ENCODE measurements at regions not wholly inside any gene's neighbourhood (a gene's known extent, or its start where the extent isn't known, plus 50 kb on each side); places are given as distances from the start of the nearest gene placed in this dataset.
"Not testable (repeated sequence)": the region's sequence is repeated elsewhere in the genome, so short reads cannot be mapped to it uniquely, and the experiment has no call there.

DNA sequence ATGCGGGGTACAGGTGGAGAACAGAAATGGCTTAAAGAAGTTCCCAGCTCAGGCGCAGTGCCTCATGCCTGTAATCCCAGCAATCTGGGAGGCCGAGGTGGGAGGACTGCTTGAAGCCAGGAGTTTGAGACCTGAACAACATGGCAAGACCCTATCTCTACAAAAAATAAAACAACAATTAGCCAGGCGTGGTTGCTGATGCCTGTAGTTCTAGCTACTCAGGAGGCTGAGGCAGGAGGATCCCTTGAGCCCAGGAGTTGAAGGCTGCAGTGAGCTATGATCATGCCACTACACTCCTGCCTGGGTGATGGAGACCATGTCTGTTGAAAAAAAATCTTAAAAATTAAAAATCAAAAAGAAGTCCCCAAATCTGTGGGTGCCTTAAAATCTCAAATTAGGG is 228.3 kb upstream of the WSB1 start:
- DNase-seq (ENCODE audit: low spot score), result no peak

DNA sequence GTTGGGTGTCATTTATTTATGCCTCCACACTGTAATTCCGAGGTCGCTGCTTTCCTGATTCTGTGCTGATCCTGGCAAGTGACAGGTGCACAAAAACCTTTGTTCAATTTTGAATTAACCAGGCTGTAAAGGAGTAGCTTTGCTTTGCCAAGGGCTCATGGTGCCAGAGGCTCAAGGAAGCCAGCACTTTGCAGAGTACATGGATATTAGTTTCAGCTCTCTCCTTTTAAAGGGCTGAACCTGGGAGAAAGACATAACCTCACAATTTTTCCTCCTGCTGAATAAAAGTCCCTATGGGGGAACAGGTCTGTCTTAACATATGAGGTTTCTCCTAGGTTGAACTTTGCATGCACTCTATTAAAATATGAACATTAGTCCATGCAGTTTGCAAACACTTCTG is 227.6 kb upstream of the WSB1 start:
- DNase-seq (ENCODE audit: low spot score), result no peak

DNA sequence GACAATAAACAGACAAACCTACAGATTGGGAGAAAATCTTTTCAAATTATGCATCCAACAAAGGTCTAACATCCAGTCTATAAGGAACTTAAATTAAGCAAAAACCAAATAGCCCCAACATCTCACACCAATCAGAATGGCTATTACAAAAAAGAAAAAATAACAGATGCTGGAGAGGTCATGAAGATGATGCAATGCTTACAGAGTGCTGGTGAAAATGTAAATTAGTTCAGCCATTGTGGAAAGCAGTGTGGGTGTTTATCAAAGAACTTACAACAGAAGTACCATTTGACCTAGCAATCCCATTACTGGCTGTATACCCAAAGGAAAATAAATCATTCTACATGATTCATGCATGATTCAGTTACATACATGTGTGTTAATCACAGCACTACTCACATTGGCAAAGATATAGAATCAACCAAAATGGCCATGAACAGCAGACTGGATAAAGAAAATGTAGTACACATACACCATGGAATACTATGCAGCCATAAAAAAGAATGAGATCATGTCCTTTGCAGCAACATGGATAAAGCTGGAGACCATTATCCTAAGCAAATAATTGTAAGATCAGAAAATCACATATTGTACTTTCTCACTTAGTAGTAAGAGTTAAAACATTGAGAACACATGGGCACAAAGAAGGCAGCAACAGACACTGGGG is 223.9 kb upstream of the WSB1 start:
- no peak for DNase-seq (ENCODE audit: low spot score)

DNA sequence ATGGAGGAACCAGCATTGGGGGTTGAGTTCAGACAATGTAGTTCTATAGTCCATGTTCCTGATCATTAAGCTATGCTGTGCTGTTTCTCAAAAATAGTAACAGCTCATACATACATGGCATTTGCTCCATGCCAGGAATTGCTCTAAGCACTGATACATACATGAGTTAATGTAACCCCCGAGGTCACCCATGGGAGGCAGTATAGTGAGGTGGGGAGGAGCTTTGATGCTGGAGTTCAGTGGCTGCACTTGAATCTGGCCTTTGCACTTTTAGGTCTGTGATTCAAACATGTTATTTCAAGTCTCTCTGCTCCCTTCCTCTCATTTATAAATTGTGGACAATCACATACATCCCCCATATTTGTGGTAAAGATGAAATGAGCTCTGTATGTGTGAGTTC is 223.1 kb upstream of the WSB1 start:
- no peak for DNase-seq (ENCODE audit: low spot score)

DNA sequence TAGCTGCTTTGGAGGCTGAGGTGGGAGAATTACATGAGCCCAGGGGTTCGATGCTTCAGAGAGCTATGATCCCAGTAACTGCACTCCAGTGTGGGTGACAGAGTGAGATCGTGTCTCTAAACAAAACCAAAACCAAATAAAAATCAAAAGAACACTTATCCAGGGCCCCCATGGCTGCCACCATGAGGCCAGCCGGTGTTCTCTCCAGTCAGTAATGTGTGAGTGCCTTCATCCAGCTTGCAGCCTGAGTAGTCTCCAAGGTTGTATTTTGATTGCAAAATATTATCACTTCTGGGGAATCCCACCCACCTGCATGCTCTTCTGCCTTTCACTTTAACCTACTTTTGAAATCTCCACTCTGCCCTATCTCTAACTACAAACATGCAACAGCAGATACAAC is 221.0 kb upstream of the WSB1 start:
- no peak for DNase-seq (ENCODE audit: low spot score)

DNA sequence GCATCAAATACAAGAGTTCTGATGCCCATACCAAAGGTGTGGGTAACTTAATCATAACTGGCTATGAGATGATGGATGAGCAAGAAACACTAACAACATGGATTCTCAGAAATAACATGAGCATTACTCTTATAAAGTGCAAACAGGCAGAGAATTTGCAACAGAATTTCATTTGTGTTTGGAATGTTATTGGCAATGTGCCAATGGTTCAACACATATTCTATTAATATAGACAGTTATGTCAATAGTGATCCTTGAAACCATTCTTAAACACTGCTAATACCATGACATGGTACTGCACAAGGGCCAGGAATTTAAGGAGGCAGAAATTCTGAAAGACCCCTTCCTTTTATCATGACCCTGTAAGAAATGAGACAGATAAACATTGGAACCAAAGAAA is 217.1 kb upstream of the WSB1 start:
- DNase-seq (ENCODE audit: low spot score), result no peak

DNA sequence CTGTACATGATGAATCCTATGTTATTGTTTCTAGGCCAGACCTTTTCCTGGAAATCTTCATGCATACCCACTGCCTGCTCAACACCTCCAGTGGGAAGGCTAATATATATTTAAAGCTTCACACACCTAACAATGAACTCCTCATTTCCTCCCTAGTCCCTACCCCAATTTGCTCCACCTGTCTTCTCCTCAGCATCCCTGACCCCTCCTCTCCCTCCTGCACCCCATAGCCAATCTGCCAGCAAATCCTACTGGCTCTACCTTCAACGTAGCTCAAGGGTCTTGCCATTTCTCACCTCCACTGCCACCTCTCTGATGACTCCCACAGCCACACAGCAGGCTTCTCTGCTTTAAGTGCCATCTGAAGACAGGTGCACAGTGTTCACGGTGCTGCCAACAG is 215.6 kb upstream of the WSB1 start:
- DNase-seq (ENCODE audit: low spot score), result no peak

DNA sequence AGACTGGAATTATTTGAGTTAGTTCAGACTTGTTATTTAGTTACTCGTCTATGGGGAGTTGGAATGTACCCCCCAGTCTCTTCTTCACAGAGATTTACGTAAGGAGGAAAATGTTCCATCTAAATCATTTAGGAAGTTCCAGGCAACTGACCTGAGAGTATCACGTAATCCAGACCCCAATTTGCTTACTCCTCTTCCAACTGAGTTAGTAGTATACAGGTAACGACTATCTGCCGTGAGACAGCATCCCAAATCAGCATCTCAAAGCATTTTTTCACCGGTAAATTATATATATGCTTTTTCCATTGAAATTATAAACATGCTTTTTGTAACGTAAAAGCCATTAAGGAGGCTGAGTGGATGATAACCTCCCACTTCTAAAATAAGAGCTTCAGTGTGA is 214.3 kb upstream of the WSB1 start:
- no peak for DNase-seq (ENCODE audit: low spot score)

DNA sequence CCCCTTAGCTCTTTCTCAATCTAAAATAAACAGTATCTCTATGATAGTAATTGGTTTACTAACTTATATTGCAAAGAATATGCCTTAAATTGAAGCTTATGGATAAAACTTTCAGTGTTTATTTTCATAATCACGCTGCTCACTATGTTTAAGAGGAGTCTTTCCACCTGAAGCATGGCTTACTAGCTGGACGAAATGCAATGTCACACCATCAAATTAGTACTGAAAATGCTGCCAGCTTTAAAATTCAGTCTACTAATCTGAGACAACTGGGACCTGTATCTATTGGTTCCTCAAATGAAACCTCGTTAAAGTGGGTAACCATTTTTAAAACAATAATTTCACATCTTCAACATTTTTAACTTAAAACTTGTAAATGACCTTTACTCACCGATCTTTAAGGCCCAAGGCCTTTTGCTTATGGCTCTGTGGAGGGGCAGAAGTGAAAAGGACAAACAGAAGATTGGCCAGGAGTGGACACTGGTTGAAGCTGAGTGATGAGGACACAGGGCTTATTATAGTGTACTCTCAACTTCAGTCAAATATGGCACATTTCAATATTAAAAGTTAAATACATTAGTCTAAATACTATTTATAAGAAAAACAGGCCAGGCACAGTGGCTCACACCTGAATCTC is 212.8 kb upstream of the WSB1 start:
- no peak for DNase-seq (ENCODE audit: low spot score)

DNA sequence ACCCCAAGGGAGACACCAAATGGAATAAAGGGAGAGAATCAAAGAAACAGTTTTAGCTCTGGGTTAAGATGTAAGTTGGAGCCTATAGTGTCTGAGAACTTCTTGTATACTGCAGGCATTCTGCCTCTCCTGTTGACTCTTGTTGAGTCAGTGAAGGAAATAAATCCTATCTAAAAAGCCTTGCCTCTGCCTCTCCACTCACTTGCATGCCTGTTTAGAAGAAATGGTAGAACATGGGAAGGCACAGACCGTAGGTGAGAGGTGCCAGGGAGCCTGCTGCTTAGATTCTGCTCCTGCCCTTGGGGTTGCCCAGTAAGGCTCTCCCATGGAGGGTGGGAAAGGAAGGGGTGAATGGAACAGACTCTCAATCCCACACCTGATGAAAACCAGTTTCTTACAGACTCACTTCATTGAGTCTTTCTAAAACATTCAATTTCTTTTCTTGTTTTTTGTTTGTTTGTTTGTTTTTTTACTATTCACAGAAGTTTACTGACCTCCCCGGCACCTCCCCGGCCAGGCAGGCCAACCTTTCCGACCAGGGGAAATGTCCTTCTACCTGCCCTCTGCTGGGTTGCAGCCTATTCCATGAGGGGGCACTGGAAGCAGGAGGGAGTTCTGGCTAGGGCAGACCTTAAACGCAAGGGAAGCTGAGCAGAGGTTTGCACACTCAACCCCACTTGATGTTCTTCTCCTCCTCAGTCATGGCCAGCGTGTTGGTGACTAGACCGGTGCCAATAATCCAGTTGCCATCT is 211.7 kb upstream of the WSB1 start:
- DNase-seq (ENCODE audit: low spot score), result no peak

DNA sequence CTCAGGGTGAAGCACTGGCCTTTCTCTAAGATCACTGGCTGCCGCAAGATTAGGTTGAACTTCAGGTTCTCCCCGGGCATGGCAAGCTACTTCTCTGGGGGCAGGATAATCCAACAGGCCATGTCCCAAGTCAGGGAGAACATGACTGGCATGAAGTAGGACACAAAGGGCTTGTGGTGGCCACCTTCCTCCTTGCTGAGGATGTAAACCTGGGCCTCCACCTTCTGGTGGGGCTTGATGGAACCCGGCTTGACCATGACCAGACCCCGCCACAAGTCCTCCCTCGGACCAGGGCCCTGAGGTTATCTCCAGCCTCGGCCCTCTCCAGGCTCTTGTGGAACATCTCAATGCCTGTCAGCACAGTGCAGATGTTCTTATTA is 211.1 kb upstream of the WSB1 start:
- DNase-seq (ENCODE audit: low spot score), result no peak

DNA sequence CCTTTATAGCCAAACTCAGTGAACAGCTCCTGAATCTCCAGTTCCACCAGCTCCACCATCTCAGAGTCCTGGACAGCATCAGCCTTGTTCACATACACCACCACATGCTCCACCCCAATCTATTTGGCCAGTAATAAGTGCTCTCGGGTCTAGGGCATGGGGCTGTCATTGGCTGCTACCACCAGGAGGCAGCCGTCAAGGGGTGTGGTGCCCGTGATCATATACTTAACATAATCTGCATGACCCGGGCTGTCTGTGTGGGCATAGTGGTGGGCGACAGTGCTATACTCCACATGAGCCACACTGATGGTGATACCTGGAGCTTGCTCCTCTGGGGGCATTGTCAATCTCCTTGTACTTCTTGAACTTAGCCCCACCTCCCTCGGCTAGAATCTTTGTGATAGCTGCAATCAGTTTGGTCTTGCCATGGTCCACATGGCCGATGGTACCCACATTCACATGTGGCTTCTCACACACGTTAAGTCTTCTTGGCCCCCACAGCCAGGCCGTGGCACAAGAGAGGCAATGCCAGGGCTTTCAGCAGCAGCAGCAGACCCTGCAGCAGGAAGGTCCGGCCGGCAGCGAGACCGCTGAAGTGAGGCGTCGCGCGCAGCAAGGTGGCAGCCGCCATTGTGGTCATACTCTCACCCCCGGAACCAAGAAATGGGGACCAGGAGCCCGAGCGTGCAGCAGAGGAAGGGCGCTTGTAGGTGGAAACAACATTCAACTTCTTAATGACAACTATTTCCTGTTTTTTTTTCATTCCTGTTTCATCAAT is 210.3 kb upstream of the WSB1 start:
- DNase-seq (ENCODE audit: low spot score), result no peak

DNA sequence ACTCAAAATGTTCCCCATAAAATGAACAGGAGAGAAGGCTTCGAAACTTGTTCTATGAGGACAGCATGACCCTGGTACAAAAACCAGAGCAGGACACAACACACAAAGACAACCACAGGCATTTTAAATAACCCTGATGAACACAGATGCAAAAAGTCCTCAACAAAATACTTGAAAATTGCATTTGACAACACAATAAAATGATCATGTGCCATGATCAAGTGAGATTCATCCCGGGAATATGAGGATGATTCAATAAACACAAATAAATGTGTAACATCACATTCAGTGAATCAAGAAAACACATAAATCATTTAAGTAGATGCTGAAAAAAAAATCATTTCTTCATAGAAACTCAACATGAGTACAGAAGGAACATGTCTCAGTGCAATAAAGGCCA is 208.4 kb upstream of the WSB1 start:
- DNase-seq (ENCODE audit: low spot score), result no peak

DNA sequence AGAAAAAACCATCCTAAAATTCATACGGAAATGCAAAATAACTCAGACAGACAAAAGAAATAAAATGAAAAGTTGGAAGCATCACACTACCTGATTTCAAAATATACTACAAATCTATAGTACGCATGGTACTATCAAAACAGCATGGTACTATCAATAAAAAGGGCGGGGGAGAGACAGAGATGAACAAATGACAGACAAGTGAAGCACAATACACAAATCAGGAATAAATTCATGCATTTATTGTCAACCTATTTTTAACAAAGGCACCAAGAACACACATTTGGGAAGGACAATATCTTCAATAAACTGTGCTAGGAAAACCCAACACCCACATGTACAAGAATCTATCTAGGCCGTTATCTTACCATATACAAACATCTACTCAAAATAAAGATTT is 207.4 kb upstream of the WSB1 start:
- DNase-seq (ENCODE audit: low spot score), result no peak

DNA sequence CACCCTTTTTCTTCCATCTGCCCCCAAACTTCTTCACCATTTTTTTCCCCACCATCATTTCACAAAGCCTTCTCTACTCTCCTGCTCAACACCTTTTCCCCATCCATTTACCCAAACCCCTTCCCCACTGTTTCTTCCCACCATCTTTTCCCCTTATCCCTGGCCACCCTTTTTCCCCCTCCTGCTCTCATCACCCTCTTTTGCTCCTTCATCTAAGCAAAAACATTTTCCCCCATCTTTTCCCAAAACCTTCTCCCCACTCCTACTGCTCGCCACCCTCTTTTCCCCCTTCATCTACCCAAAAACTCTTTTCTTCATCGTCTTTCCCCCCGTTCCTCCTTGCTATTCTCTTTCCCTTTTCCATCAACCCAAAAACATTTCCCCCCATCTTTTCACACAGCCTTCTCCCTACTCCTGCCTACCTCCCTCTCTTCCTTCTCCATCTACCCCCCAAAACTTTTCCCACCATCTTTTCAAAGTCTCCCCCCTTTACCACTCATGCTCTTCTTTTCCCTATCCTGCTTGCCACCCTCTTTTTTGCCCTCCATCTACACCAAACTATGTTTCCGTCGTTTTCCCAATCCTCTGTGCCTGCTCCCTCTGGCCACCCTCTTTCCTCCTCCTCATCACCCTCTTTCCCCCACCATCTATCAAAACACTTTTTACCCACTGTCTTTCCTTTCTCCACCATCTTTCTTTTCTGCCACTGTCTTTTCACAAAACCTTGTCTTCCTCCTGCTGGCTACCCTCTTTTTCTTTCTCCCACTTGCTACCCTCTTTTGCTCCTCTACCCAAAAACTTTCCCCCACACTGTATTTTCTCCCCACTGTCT is 205.8 kb upstream of the WSB1 start:
- no peak for DNase-seq (ENCODE audit: low spot score)

DNA sequence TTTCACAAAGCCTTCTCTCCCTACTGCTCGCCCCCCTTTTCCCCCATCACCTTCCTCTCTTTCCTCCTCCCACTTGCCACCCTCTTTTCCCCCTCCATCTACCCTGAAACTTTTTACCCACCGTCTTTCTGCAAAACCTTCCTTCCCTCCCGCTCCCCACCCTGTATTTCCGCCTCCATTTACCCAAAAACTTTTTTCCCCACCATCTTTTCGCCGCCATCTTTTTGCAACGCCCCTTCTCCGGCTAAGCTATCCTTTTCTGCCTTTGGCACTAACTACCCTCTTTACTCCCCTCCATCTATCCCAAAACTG is 205.2 kb upstream of the WSB1 start:
- no peak for DNase-seq (ENCODE audit: low spot score)

DNA sequence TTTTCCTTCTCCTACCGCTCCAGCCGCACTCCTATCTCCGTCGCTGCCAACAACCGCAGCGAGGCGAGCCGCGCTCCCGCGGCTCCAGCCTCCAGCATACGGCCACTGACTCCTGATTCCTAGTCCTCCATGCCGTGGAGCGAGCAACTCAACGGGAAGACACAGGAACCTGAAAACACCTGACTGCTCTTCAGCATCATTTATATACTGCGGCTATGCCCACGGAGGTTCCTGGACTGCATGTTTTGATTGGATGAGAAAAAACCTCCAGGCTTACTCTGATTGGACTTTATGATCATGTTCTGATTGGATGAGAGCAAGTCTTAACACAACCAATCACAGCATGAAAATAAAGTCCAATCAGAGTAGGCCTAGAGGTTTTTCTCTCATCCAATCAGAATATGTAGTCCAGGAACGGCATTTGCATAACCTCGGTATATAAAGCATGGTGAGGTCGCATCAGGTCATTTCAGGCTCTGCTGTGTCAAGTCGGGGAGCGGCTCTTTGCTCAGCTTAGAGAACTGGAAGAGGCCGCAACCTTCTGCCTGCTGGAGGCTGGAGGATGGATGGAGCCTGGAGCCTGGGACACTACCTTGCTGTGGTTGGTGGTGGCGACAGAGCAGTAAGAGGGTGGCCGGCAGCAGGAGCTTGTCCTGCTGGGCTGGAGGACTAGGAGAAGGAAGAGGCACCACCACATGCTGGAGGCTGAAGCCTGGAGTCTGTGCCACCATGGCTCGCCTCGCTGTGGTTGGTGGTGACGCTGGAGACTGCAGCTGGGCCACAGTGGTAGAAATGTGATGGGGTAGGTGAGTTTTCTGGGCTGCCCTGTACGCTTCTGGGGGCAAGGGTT is 204.6 kb upstream of the WSB1 start:
- not testable (repeated sequence) for DNase-seq (ENCODE audit: low spot score)

DNA sequence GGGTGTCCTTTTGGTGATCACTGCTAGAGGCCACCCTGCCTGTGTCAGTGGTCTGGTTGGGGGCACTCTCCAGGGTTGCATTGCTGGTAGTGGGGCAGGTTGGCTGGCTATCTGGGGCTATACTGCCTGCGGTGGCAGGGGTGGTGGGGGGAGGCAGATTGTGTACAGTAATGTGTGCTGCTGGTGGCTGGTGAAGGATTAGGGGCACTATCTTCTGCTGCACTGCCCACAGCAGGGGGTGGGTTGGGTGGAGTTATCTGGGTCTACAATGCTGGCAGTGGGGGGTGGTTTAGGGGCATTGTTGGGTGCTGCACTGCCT is 204.0 kb upstream of the WSB1 start:
- DNase-seq (ENCODE audit: low spot score), result no peak

DNA sequence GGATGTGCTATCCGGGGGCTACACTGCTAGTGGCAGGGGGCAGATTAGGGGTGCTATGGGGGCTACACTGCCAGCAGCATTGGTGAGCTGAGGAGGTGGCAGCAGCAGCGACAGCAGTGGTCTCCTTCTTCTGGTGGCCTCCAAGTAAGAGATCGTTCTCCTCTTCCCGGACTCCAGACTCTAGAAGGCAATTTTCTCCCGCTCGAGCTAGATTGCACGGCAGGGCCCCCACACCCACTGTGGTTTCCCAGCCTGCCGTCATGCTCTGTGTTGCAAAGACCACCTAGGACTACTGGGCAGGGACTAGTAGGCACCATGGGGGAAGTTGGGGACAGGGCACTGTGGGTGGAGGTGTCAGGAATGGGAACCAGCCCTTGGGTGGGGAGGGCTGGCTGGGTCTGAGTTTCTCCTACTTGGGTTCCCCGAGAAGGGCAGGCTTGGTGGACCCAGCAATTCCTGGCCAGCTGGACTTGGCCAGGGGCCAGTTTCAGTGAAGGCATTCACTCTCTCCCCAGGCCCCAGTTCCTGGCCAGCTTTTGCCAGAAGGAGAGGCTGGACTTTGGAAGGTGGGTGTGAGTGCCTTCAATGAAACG is 203.4 kb upstream of the WSB1 start:
- not testable (repeated sequence) for DNase-seq (ENCODE audit: low spot score)

DNA sequence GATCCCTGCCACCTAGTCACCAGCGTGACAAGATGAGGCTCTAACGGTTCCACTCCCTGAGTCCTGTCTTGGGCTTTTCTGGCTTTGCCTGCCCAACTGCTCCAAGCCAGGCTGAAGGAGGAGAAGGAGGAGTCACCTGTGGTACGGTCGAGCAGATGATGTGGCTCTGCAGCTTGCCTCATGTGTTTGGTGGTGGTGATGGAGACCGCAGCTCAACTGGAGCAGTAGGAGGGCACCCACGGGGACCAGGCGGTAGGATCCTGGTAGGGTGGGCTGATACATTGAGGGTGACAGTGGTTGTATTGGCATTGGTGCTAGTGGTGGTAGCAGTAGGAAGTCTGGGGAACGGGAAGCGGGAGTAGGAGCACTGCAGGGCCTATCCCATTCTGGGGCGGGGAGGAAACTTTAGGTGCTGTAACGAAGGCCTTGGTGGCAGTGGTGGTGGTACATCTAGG is 202.8 kb upstream of the WSB1 start:
- no peak for DNase-seq (ENCODE audit: low spot score)

DNA sequence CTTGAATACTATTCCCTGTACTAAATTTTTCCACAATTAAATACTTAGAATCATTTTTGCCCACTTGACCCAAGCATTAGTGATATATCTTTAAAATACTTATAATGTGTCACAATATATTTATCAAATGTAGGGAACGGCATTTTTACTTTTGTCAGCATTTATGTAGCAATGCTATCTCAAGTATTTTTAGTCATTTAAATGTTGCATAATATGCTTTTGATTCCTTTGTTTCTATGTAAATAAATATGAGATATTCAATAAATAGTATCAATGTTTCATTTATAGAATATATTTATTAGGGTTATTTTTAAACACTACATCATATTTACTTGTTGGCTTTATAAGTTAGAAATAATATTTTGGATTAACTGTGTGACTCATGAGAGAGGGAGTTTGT is 199.7 kb upstream of the WSB1 start:
- DNase-seq (ENCODE audit: low spot score), result not testable (repeated sequence)
